ENCODE measurements at regions not wholly inside any gene's neighbourhood (a gene's known extent, or its start where the extent isn't known, plus 50 kb on each side); places are given as distances from the start of the nearest gene placed in this dataset.

GRCh38 chr3:157913741-157914150 lies 192.5 kb downstream of the SHOX2 start:
- FAIRE-seq (no peak), DNase-seq (ENCODE audit: extremely low read depth in 1 of 4, low spot score in 3 of 4) (no peak), ATAC-seq (no peak)
- no peaks in the 10 kb centered on the region for H4K20me1 ChIP-seq (replicated peaks; ENCODE audit: control insufficient read depth, insufficient read depth, low read length)
- H3K4me1 ChIP-seq (replicated peaks in 1 of 2; ENCODE audit: control insufficient read depth in 2 of 2, insufficient read depth in 2 of 2, low read length in 2 of 2) = no peaks in the 10 kb centered on the region
- no TSS peak for BruUV-seq (replicated peaks)
- H3K4me2 ChIP-seq (ENCODE audit: insufficient read depth, low read length) = no peak overlapping the region
- TF ChIP-seq SAFB2 (IDR thresholded peaks at IDR 0.05; ENCODE audit: borderline replicate concordance, low read depth, low read length, severe bottlenecking) (no peak), HIVEP1 (CRISPR knock-in tag; IDR thresholded peaks at IDR 0.05) (no peak), ZBTB1 (CRISPR knock-in tag; IDR thresholded peaks at IDR 0.05; ENCODE audit: borderline replicate concordance, low read depth) (no peak), PHF21A (IDR thresholded peaks at IDR 0.05; ENCODE audit: borderline replicate concordance, low read depth) (no peak), ZNF766 (CRISPR knock-in tag; conservative IDR thresholded peaks at IDR 0.05) (no peak), PCBP1 (IDR thresholded peaks at IDR 0.05; ENCODE audit: low read depth, low read length, poor library complexity, severe bottlenecking) (no peak)
- H3K9me1 ChIP-seq (ENCODE audit: control insufficient read depth, insufficient read depth, low read length) = no peaks in the 10 kb centered on the region
- in situ Hi-C loops (cut with MboI) = no loop called here
- no peak overlapping the region for H3K4me3 ChIP-seq
- no peak overlapping the region for H2AFZ ChIP-seq (ENCODE audit: low read depth, low read length)
- POLR2A ChIA-PET = no interaction called here
- no peak overlapping the region for H3K9ac ChIP-seq (ENCODE audit: insufficient read depth in 1 of 2, low read depth in 2 of 2, low read length in 2 of 2)
- H3K9me3 ChIP-seq (replicated peaks; ENCODE audit: control insufficient read depth, insufficient read depth, low read depth, low read length) = no peaks in the 10 kb centered on the region
- no peaks in the 10 kb centered on the region for H3K27me3 ChIP-seq (ENCODE audit: control insufficient read depth in 2 of 2, insufficient read depth in 2 of 2, low read length in 2 of 2)
- H3K79me2 ChIP-seq (ENCODE audit: control insufficient read depth, insufficient read depth, low read length) = no peaks in the 10 kb centered on the region
- intact Hi-C loops (cut with micrococcal nuclease) = no loop called here
- 0% methylated on average over 1 of the region's 1 CpG for WGBS (ENCODE audit: insufficient coverage, low coverage, missing lambda C conversion rate)
- CTCF ChIA-PET (ENCODE audit: low intra/inter-chr PET ratio) = no interaction called here
- no peak overlapping the region for H3K27ac ChIP-seq (ENCODE audit: extremely low read depth, low read depth, low read length)
- H3K36me3 ChIP-seq (ENCODE audit: control insufficient read depth, insufficient read depth, low read length) = no peaks in the 10 kb centered on the region
